IPS-18c (cell line): ENCODE measurements at regions not wholly inside any gene's neighbourhood (a gene's known extent, or its start where the extent isn't known, plus 50 kb on each side); places are given as distances from the start of the nearest gene placed in this dataset.
"Not testable (repeated sequence)": the region's sequence is repeated elsewhere in the genome, so short reads cannot be mapped to it uniquely, and the experiment has no call there.

Experiments
- H3K4me3 ChIP-seq: 2 replicates; pipeline ENCODE4 v1.7.0; 2013; ENCODE audit warnings: low read depth, mild to moderate bottlenecking, low read length, moderate library complexity; ENCODE audit not compliant: insufficient read depth
- H3K9me3 ChIP-seq: one replicate; pipeline ENCODE4 v1.6.1; 2013; ENCODE audit warnings: mild to moderate bottlenecking, low read length, moderate library complexity; ENCODE audit not compliant: control insufficient read depth, insufficient read depth

DNA sequence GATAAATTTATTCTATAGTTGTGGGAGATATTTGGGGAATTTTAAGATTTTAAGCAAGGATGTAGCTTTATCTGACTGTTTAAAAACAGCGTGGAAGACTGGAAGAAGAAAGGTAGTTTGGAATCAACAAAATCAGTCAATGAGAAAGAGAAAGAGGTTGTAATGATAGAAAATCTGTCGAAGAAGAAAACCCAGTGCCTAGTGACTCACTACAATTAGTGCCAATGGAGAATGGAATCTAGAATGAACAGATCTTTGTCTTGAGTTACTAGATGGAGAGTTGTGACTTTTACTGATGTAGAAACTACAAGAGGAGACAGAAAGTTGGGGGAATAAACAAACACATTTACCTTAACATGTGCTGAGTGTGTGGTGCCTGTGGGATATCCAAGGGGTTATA, 577.8 kb upstream of the NR5A2 start:
- Histone ChIP-seq H3K4me3 (no peak overlapping the region), H3K9me3 (no peaks in the 10 kb centered on the region)

GRCh38 chr1:199452627-199453026, 574.9 kb upstream of the NR5A2 start:
- no peak overlapping the region for H3K4me3 ChIP-seq
- H3K9me3 ChIP-seq = no peaks in the 10 kb centered on the region

DNA sequence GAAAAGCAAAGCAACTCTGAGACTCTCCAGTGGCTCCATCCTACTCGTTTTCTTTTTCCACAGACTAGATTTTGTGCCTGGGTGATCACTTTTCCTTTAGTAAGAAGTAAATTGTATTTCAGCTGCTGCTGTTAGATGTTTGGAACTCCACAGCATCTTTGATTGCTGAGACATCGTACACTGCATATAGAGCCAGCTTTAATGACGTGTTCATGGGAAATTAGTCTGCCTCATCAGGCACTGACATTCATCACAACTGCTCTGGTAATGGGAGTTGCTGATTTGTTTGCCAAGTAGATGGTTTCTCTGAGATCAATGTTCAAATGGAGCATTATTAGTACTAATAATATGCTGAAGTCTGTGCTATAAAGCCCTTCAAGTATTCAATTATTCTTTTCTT, 573.8 kb upstream of the NR5A2 start:
- Histone ChIP-seq H3K9me3 (no peaks in the 10 kb centered on the region), H3K4me3 (no peak overlapping the region)

DNA sequence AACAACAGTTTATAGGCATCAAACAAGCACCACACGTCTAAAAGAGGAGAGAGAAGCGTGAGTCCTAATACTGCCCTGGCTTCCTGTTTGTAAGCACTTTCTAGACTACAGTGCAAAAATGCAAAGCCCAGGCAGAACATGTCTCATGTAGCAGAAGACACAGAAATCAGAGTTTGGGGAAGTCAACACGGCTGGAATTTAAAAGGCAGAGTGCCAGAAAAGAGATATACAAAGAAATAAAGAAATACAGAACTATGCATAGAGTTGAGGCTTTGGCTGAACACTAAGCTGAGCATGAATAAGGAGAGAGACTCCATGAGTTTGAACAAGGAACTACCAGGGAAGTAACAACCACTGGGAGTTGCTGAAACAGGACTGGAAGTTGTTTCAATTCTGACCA, 566.6 kb upstream of the NR5A2 start:
- no peaks in the 10 kb centered on the region for H3K9me3 ChIP-seq

DNA sequence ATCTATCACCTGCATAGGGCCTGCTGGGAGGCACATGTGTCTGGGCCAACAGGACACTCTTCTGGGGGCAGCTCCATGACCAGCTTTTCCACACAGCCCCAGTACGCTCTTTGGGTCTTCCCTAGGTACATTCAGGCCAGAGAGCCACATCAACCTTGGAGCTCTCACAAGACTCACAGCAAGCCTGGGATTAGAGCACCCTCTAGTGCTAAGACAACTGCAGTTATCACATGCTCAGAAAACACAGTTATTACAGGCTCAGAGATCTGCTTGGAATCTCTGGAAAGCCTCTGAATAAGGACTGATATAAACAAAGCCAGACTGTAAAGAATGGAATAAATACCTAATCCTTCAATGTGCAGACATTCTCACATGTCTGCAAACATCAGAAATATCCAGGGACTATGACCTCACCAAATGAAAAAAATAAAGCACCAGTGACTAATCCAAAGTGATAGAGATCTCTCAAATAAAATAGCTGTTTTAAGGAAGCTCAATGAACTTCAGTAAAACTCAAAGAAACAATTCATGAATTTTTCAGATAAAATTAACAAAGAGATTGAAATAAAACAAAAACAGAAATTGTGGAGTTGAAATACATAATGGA, 563.9 kb upstream of the NR5A2 start:
- no peaks in the 10 kb centered on the region for H3K9me3 ChIP-seq
- H3K4me3 ChIP-seq = no peak overlapping the region

More for the DNA sequence above, 566.6 kb upstream of the NR5A2 start:
- H3K4me3 ChIP-seq = no peak overlapping the region

DNA sequence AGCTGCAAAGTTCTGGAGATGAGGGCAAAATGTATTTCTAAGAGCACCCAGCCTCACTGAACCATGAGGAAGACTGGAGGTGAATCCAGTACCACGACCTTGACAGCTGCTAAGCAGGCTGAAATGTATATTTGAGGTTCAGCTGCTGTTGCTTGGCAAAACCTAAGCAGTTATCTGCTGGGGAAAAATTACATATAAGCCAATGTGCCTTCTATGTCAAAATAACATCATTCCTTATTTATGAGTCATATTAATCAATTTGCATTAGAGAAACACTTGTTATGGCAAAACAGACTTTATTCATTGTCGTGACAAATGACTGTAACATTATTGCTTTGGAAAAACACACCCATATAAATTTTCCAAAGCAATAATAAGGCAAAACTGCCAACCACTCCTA, 560.5 kb upstream of the NR5A2 start:
- no peaks in the 10 kb centered on the region for H3K9me3 ChIP-seq
- no peak overlapping the region for H3K4me3 ChIP-seq

GRCh38 chr1:199472018-199472417, 555.5 kb upstream of the NR5A2 start:
- Histone ChIP-seq H3K4me3 (no peak overlapping the region), H3K9me3 (no peaks in the 10 kb centered on the region)

GRCh38 chr1:199472978-199473377, 554.5 kb upstream of the NR5A2 start:
- Histone ChIP-seq H3K9me3 (no peaks in the 10 kb centered on the region), H3K4me3 (no peak overlapping the region)

DNA sequence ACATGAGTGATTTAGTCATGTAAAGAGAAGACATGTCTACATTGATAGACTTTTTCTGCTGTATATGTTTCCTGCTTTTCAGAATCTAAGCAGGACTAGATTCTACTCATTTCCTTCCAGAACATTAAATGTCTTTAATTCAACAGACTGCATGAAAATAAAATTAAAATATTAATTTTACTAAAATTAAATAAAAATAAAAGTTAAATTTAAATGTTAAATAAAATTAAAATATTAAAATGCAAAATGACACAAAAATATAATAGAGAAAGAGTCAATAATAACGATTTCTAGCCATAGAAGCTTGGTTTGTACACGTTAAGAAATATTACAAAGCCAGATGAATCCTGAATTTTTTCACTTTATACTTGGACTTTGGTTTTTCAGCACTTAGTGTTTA, 552.8 kb upstream of the NR5A2 start:
- Histone ChIP-seq H3K4me3 (no peak overlapping the region), H3K9me3 (no peaks in the 10 kb centered on the region)

- Histone ChIP-seq H3K9me3 (no peaks in the 10 kb centered on the region), H3K4me3 (no peak overlapping the region)
Observed at GRCh38 chr1:199482426-199482825, 545.1 kb upstream of the NR5A2 start.

DNA sequence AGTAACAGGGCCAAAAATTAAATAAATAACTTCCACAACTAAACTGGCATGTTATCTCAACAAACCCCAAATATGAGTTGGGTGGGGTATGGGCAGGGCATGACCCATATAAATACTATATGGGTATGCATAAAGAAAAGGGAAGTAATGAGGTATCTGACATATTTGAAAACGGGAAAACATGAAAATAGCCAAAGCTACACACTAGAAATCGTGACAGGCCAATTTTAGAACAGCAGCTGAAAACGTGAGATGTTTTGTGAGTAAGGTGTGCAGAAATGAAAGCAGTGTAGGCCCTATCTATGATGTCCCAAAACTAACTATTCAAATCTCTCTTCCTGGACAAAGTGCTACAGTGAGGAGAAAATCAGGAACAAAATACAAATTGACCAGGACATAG, 537.9 kb upstream of the NR5A2 start:
- no peak overlapping the region for H3K4me3 ChIP-seq
- no peaks in the 10 kb centered on the region for H3K9me3 ChIP-seq

GRCh38 chr1:199490769-199491527, 536.6 kb upstream of the NR5A2 start:
- Histone ChIP-seq H3K9me3 (peaks cover 5% of the 10 kb centered on the region), H3K4me3 (no peak overlapping the region)

DNA sequence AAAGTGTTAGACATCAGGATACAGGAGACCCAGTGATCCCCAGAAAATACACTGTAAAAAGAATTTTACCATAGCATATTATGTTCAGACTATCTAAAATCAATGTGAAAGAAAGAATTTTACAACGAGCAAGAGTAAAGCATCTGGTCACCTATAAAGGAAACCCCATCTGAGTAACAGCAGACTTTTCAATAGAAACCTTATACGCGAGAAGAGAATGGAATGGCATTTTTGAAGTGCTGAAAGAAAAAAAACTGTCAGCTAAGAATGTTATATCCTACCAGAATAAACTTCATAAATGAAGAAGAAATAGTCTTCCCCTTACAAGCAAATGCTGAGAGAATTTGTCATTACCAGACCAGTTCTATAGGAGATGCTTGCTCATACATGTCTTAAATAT, 532.1 kb upstream of the NR5A2 start:
- H3K4me3 ChIP-seq = no peak overlapping the region
- peaks cover 5% of the 10 kb centered on the region for H3K9me3 ChIP-seq

DNA sequence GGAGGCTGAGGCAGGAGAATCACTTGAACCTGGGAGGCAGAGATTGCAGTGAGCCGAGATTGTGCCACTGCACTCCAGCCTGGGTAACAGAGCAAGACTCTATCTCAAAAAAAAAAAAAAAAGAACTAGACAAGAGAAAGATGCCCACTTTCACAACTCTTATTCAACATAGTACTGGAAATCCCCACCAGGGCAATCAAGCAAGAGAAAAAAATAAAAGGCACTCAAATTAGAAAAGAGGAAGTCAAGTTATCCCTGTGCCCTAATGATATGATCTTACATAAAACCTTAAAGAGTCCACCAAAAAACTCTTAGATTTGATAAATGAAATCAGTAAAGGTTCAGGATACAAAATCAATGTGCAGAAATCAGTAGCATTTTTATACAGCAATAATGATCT, 528.7 kb upstream of the NR5A2 start:
- H3K4me3 ChIP-seq, H3K9me3 ChIP-seq: not testable (repeated sequence)

- H3K4me3 ChIP-seq = no peak overlapping the region
Observed at GRCh38 chr1:199508072-199508471, 519.4 kb upstream of the NR5A2 start.

GRCh38 chr1:199508653-199509052, 518.9 kb upstream of the NR5A2 start:
- H3K4me3 ChIP-seq = no peak overlapping the region
- no peaks in the 10 kb centered on the region for H3K9me3 ChIP-seq

More at GRCh38 chr1:199508072-199508471, 519.4 kb upstream of the NR5A2 start:
- no peaks in the 10 kb centered on the region for H3K9me3 ChIP-seq

DNA sequence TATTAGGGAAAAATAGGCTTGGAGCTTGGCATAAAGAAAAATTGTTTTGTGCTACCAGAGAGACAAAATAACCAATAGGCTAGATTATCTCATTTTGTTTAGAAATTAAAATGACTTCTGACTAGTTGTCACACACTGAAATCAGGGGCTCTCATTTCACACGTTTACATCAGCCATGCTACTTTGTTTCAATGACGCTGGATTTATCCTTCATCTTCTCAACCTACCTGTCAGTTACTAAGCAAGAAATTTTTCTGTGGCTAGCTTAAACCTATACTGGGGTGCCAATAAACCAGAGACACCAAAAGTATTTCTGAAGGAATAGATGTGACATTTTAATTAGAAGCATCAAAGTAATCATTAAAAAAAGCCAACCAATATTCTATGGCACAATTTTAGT, 518.1 kb upstream of the NR5A2 start:
- Histone ChIP-seq H3K9me3 (no peaks in the 10 kb centered on the region), H3K4me3 (no peak overlapping the region)

DNA sequence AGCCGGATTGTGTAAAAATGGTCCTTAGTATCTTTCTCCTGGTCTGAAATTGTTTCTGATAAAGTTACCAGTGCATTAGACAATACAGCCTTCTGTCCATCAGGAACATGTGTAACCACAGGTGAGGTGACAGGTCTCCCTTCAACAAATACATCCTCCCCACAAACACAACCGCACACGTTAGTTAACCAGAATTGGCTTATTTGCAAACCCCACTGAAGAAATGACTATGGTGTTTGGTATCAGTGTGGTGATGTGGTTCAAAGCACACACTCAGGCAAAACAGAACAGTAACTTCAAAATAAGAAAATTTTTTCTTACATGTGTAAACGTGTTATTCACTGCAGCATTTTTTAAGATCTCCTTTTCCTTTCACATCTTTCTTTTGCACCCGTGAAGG, 517.2 kb upstream of the NR5A2 start:
- Histone ChIP-seq H3K9me3 (no peaks in the 10 kb centered on the region), H3K4me3 (no peak overlapping the region)
